ENCODE measurements at regions not wholly inside any gene's neighbourhood (a gene's known extent, or its start where the extent isn't known, plus 50 kb on each side); places are given as distances from the start of the nearest gene placed in this dataset.
A peak's percentile ranks its signal among the peaks of the same experiment; 100 is the strongest.

DNA sequence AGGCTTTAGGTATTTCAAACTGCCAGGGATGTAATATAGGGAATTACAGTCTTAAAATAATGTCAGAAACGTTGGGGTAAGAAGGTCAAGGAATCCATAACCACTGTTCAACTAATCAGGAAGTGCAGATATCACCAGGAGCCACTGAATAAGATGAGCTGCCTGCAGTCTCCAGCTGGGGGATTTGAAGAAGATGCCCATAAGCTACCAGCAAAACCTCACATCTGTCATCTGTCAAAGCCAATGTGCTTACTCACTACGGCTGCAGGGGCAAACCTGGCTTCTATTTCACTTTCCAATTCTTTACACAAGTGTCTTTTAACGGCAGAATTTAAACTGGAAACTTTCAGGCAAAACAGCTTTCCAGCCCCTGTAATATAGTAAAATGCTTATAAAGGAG is 1410.1 kb upstream of the ATXN8OS start:
- H3K36me3 ChIP-seq (ENCODE audit: low read length) = no peaks in the 10 kb centered on the region
- H3K79me2 ChIP-seq (ENCODE audit: insufficient read depth, low read length) = no peaks in the 10 kb centered on the region
- H3K27ac ChIP-seq (ENCODE audit: low read depth, low read length) = no peak overlapping the region
- no peak for TF ChIP-seq EZH2phosphoT487 (conservative IDR thresholded peaks at IDR 0.05; ENCODE audit: low read length)
- TF ChIP-seq, protein P1, sequence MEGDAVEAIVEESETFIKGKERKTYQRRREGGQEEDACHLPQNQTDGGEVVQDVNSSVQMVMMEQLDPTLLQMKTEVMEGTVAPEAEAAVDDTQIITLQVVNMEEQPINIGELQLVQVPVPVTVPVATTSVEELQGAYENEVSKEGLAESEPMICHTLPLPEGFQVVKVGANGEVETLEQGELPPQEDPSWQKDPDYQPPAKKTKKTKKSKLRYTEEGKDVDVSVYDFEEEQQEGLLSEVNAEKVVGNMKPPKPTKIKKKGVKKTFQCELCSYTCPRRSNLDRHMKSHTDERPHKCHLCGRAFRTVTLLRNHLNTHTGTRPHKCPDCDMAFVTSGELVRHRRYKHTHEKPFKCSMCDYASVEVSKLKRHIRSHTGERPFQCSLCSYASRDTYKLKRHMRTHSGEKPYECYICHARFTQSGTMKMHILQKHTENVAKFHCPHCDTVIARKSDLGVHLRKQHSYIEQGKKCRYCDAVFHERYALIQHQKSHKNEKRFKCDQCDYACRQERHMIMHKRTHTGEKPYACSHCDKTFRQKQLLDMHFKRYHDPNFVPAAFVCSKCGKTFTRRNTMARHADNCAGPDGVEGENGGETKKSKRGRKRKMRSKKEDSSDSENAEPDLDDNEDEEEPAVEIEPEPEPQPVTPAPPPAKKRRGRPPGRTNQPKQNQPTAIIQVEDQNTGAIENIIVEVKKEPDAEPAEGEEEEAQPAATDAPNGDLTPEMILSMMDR (IDR thresholded peaks at IDR 0.05; ENCODE audit: insufficient read depth, low read length, poor library complexity, severe bottlenecking) = no peak
- H3K9me2 ChIP-seq (replicated peaks; ENCODE audit: insufficient read depth, low read length) = no peaks in the 10 kb centered on the region
- no peak overlapping the region for H3K4me2 ChIP-seq (ENCODE audit: low read depth, low read length, poor library complexity, severe bottlenecking)
- no peaks in the 10 kb centered on the region for H3K9me3 ChIP-seq (ENCODE audit: insufficient read depth, low read length)
- H3K9ac ChIP-seq (ENCODE audit: low read length) = no peak overlapping the region
- no peaks in the 10 kb centered on the region for H3K27me3 ChIP-seq (ENCODE audit: low read length)
- H2AFZ ChIP-seq (ENCODE audit: low read depth, low read length, severe bottlenecking) = peak overlapping the region; percentile 52
- H4K20me1 ChIP-seq (ENCODE audit: low read depth, low read length) = no peaks in the 10 kb centered on the region
- H3K4me3 ChIP-seq (ENCODE audit: insufficient read depth, low read length, poor library complexity, severe bottlenecking) = no peak overlapping the region
- no peaks in the 10 kb centered on the region for H3F3A ChIP-seq (ENCODE audit: insufficient read depth)

DNA sequence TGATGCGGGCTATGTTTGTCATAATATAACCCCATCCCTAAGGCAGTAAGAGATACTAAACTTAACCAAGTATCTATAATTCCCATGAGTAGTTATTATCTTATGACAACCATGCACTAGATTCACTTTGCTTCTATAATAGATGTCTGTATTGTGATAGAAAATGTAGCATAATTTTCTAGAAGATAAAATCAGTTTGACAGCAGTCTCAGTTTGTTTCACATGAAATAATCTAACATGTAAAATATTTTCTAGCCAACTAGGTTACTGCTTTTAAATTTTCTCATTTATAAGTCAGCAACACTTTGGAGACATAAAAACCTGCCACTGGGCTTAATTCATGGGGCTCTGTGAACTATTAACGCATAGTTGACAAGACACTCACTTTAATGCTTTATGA is 1410.7 kb upstream of the ATXN8OS start:
- peak overlapping the region; percentile 52 for H2AFZ ChIP-seq (ENCODE audit: low read depth, low read length, severe bottlenecking)
- no peak overlapping the region for H3K27ac ChIP-seq (ENCODE audit: low read depth, low read length)
- no peaks in the 10 kb centered on the region for H3K9me3 ChIP-seq (ENCODE audit: insufficient read depth, low read length)
- H4K20me1 ChIP-seq (ENCODE audit: low read depth, low read length) = no peaks in the 10 kb centered on the region
- no peaks in the 10 kb centered on the region for H3K36me3 ChIP-seq (ENCODE audit: low read length)
- H3K27me3 ChIP-seq (ENCODE audit: low read length) = no peaks in the 10 kb centered on the region
- no peaks in the 10 kb centered on the region for H3F3A ChIP-seq (ENCODE audit: insufficient read depth)
- no peak overlapping the region for H3K4me2 ChIP-seq (ENCODE audit: low read depth, low read length, poor library complexity, severe bottlenecking)
- no peaks in the 10 kb centered on the region for H3K9me2 ChIP-seq (replicated peaks; ENCODE audit: insufficient read depth, low read length)
- H3K9ac ChIP-seq (ENCODE audit: low read length) = no peak overlapping the region
- no peak for TF ChIP-seq EZH2phosphoT487 (conservative IDR thresholded peaks at IDR 0.05; ENCODE audit: low read length)
- TF ChIP-seq, protein P1 (IDR thresholded peaks at IDR 0.05; ENCODE audit: insufficient read depth, low read length, poor library complexity, severe bottlenecking) = no peak
- no peak overlapping the region for H3K4me3 ChIP-seq (ENCODE audit: insufficient read depth, low read length, poor library complexity, severe bottlenecking)
- no peaks in the 10 kb centered on the region for H3K79me2 ChIP-seq (ENCODE audit: insufficient read depth, low read length)

DNA sequence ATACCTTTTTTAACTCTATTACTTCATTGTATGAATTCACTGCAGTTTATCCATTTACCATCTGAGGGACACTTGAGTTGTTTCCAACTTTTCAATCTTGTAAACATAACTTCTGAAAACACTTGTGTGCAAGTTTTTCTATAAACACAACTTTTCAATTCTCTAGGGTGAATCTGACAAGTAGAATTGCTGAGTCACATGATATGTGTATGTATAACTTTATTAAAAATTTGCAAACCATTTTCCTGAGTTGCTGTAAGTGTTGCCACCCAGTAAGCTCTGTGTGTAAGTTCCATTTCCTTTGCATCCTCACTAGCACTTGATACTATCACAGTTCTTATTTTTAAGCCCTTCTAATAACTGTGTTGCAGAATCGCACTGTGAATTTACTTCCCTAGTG is 1415.6 kb upstream of the ATXN8OS start:
- H3K4me2 ChIP-seq (ENCODE audit: low read depth, low read length, poor library complexity, severe bottlenecking) = no peak overlapping the region
- TF ChIP-seq EZH2phosphoT487 (conservative IDR thresholded peaks at IDR 0.05; ENCODE audit: low read length) = no peak
- TF ChIP-seq, protein P1 (IDR thresholded peaks at IDR 0.05; ENCODE audit: insufficient read depth, low read length, poor library complexity, severe bottlenecking) = no peak
- H3K27me3 ChIP-seq (ENCODE audit: low read length) = no peaks in the 10 kb centered on the region
- no peak overlapping the region for H3K9ac ChIP-seq (ENCODE audit: low read length)
- no peak overlapping the region for H3K4me3 ChIP-seq (ENCODE audit: insufficient read depth, low read length, poor library complexity, severe bottlenecking)
- H4K20me1 ChIP-seq (ENCODE audit: low read depth, low read length) = no peaks in the 10 kb centered on the region
- H3K79me2 ChIP-seq (ENCODE audit: insufficient read depth, low read length) = no peaks in the 10 kb centered on the region
- peak overlapping the region; percentile 65 for H2AFZ ChIP-seq (ENCODE audit: low read depth, low read length, severe bottlenecking)
- H3K9me2 ChIP-seq (replicated peaks; ENCODE audit: insufficient read depth, low read length) = no peaks in the 10 kb centered on the region
- H3F3A ChIP-seq (ENCODE audit: insufficient read depth) = no peaks in the 10 kb centered on the region
- H3K36me3 ChIP-seq (ENCODE audit: low read length) = no peaks in the 10 kb centered on the region
- no peaks in the 10 kb centered on the region for H3K9me3 ChIP-seq (ENCODE audit: insufficient read depth, low read length)
- H3K27ac ChIP-seq (ENCODE audit: low read depth, low read length) = no peak overlapping the region
